Psoas muscle (tissue), 7 donors: ENCODE measurements at regions not wholly inside any gene's neighbourhood (a gene's known extent, or its start where the extent isn't known, plus 50 kb on each side); places are given as distances from the start of the nearest gene placed in this dataset.
"Not testable (repeated sequence)": the region's sequence is repeated elsewhere in the genome, so short reads cannot be mapped to it uniquely, and the experiment has no call there.

ENCODE experiments used
- ATAC-seq, 4 donors: fragments of 200-7000 bp; cut with Tn5 transposase; one replicate each; pipeline ENCODE4 v1.9.1; 2020; ENCODE audit warnings: moderate library complexity in 3 of 4, mild to moderate bottlenecking in 2 of 4
- DNase-seq, 2 donors: peaks; one replicate each; pipeline ENCODE4 v3.0.0-alpha.2; 2020
- H3K27ac ChIP-seq: fragments of 200-600 bp; one replicate; pipeline ENCODE4 v1.8.0; 2022
- H3K27me3 ChIP-seq, 3 donors: fragments of 200-600 bp in 1 of 3; one replicate each; pipeline versions ENCODE4 v1.6.1 to v1.8.0; 2013 to 2022; ENCODE audit warnings: low read length in 2 of 3, mild to moderate bottlenecking in 2 of 3, moderate library complexity in 1 of 3; ENCODE audit not compliant: insufficient read depth in 3 of 3
- H3K36me3 ChIP-seq, 2 donors: fragments of 200-600 bp in 1 of 2; one replicate each; pipeline versions ENCODE4 v1.6.1 to v1.8.0; 2013 to 2022; ENCODE audit warnings: low read depth in 1 of 2, mild to moderate bottlenecking in 1 of 2, moderate library complexity in 1 of 2; ENCODE audit not compliant: insufficient read depth in 1 of 2
- H3K4me1 ChIP-seq: fragments of 200-600 bp; one replicate; pipeline ENCODE4 v1.8.0; 2022
- H3K4me3 ChIP-seq: fragments of 200-600 bp; one replicate; pipeline ENCODE4 v1.8.0; 2022; ENCODE audit warnings: mild to moderate bottlenecking
- H3K9me3 ChIP-seq: fragments of 200-600 bp; one replicate; pipeline ENCODE4 v1.8.0; 2022
- WGBS, 3 donors: extraction: QIAGEN DNeasy Blood & Tissue Kit; methylation state at CpG; one replicate each; pipeline versions ENCODE4 v1.1.6 to v1.1.7; 2013; 5-methylcytosine and 5-hydroxymethylcytosine counted together
- intact Hi-C, 2 donors: fragments of 100-400 bp; cut with DNase I; formaldehyde crosslinking; loops; one replicate each; pipeline versions ENCODE4 v1.11.0 to v1.14.2; 2022
- TF ChIP-seq, protein P1 (sequence below): fragments of 200-600 bp; IDR thresholded peaks from one replicate; pipeline ENCODE4 v1.8.0; 2022; ENCODE audit warnings: antibody characterized with exemption
- donor health status: healthy with polysubstance abuse.
- donor health status: DM: no; HTN: no; CAD: no; lungs with moderate emphysema.
- donor health status: Bipolar disorder and iron deficiency.
- donor health status: healthy.
- donor health status: DM: yes; HTN: yes; CAD: no.
- donor health status: DM: no; HTN: no; CAD: no.
- donor health status: DM: yes; HTN: yes; CAD: no.

DNA sequence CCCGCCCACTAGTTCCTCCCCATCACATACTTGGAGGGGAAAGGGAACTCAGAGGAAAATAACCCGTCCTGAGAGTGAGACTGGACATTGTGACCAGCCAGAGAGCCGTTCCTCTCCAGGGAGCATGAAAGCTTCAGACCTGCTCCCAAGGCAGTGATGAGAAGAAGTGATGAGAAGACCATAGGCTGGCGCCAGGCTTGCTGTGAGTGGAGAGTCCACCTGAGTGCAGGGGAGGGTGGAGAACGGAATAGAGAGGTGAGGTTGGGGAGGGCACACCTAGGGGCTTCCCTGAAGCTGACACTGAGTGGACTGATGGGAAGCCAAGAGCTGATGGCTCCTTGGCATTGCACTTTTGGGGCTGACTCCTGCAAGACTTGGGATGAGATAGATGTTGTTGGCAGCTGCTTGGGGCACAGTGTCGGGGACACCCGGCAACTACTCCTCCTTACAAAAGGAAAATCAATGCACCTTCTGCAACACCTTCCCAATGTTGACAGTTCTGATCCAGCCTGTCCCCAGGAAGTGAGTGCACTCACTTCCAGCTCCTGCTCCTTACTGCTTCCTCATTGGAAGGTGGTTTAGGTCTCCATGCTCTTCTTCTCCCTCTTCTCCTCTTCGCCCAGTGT lies 79.4 kb downstream of the EMX2 start:
- ATAC-seq (no peak), DNase-seq (no peak)
- H3K9me3 ChIP-seq = no peaks in the 10 kb centered on the region
- no peaks in the 10 kb centered on the region for H3K4me1 ChIP-seq
- no peak overlapping the region for H3K27ac ChIP-seq
- 67 to 73% (median 70%) methylated on average over 8 of the region's 8 CpGs for WGBS, 3 donors
- TF ChIP-seq, protein P1, sequence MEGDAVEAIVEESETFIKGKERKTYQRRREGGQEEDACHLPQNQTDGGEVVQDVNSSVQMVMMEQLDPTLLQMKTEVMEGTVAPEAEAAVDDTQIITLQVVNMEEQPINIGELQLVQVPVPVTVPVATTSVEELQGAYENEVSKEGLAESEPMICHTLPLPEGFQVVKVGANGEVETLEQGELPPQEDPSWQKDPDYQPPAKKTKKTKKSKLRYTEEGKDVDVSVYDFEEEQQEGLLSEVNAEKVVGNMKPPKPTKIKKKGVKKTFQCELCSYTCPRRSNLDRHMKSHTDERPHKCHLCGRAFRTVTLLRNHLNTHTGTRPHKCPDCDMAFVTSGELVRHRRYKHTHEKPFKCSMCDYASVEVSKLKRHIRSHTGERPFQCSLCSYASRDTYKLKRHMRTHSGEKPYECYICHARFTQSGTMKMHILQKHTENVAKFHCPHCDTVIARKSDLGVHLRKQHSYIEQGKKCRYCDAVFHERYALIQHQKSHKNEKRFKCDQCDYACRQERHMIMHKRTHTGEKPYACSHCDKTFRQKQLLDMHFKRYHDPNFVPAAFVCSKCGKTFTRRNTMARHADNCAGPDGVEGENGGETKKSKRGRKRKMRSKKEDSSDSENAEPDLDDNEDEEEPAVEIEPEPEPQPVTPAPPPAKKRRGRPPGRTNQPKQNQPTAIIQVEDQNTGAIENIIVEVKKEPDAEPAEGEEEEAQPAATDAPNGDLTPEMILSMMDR = no peak
- intact Hi-C loops = no loop called here
- no peak overlapping the region for H3K4me3 ChIP-seq
- no peaks in the 10 kb centered on the region for H3K36me3 ChIP-seq
- H3K27me3 ChIP-seq = peaks cover 0 to 15% (median 0%) of the 10 kb centered on the region in 3 donors

DNA sequence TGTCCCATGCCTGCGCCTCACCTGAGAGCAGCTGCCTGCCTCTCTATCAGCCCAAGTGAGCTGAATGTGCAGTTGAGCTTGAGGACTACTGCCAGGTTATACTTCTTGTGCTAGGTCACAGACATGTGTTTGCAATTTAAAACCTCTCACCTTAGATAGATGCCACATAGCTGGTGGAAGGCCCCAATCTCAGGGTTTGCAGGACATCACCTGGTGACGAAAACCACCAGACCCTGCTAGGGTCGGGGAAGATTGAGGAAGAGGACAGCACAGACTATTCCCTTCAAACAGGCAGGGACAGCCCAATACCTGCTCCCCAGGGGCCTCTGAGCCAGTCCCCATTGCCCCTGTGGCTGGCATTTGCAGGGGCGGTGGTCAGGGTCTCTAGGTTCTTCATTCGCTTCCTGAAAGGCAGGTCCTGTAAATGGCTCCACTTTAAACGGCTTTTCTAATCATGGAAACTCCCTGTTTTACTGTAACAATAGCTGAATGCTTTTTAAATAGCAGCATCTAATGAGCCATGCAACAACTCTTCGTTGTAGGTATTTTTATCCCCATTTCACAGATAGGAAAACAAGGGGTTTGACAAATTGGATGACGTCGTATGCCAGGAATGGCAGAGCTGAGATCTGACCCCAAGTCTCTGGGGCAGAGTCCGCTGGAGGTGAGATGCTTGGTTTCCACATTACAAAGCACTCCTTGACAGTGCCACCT lies 80.1 kb downstream of the EMX2 start:
- Histone ChIP-seq H3K36me3 (no peaks in the 10 kb centered on the region), H3K27me3 (peaks cover 0 to 15% (median 0%) of the 10 kb centered on the region in 3 donors), H3K4me1 (no peaks in the 10 kb centered on the region), H3K4me3 (no peak overlapping the region), H3K9me3 (no peaks in the 10 kb centered on the region), H3K27ac (no peak overlapping the region)
- WGBS, 3 donors = 78 to 79% (median 78%) methylated on average over 10 of the region's 10 CpGs
- intact Hi-C loops = no loop called here
- DNase-seq (no peak), ATAC-seq (no peak)
- TF ChIP-seq, protein P1 = no peak

DNA sequence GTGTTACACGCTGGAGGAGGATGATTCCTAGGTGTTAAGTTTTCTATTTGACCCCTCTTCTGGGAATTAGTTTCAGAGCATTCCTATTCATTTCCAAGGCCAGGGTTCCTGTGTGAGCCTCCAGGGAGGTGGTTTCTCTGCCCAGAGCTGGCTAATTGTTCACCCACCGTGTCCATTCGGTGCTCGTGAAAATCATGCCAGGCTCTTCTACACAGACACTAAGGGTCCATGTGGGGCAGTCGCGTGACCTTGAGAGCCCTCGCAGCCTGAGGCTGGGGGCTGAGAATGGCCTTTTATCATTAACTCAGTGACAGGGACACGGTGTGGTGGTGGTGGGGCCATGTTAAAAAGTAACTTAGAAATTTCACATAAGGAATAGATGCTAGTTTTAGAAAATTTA lies 83.7 kb downstream of the EMX2 start:
- H3K4me3 ChIP-seq = no peak overlapping the region
- intact Hi-C loops = no loop called here
- no peaks in the 10 kb centered on the region for H3K9me3 ChIP-seq
- no peak overlapping the region for H3K27ac ChIP-seq
- no peaks in the 10 kb centered on the region for H3K4me1 ChIP-seq
- H3K27me3 ChIP-seq = peaks cover 0 to 5% (median 0%) of the 10 kb centered on the region in 3 donors
- 77 to 79% (median 77%) methylated on average over 8 of the region's 8 CpGs for WGBS, 3 donors
- no peak for ATAC-seq
- DNase-seq = no peak
- TF ChIP-seq, protein P1 = no peak
- H3K36me3 ChIP-seq = no peaks in the 10 kb centered on the region

DNA sequence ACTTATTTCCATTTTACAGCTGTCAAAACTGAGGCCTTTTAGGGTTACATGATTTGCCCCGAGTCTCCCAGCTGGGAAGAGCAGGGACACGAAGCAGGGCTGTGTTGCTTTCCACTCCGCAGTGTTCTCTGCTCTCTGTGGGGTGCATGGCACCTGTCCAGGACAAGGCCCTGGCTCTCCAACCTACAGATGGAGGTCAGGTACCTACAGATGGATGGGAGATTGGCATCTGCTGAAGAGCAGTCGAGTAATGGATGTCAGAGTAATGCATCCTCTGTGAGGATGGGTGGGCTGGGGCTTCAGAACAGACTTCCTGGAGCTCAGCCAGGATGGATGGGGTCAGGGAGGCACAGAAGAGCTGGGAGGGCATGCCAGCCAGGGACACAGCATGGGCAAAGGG lies 85.0 kb downstream of the EMX2 start:
- H3K27me3 ChIP-seq = peaks cover 0 to under 1% (median 0%) of the 10 kb centered on the region in 3 donors
- no peaks in the 10 kb centered on the region for H3K4me1 ChIP-seq
- no peaks in the 10 kb centered on the region for H3K36me3 ChIP-seq
- no peak overlapping the region for H3K27ac ChIP-seq
- no peaks in the 10 kb centered on the region for H3K9me3 ChIP-seq
- intact Hi-C loops = no loop called here
- ATAC-seq (no peak), DNase-seq (no peak)
- TF ChIP-seq, protein P1 = no peak
- H3K4me3 ChIP-seq = no peak overlapping the region
- WGBS, 3 donors = 78 to 81% (median 79%) methylated on average over 4 of the region's 4 CpGs

DNA sequence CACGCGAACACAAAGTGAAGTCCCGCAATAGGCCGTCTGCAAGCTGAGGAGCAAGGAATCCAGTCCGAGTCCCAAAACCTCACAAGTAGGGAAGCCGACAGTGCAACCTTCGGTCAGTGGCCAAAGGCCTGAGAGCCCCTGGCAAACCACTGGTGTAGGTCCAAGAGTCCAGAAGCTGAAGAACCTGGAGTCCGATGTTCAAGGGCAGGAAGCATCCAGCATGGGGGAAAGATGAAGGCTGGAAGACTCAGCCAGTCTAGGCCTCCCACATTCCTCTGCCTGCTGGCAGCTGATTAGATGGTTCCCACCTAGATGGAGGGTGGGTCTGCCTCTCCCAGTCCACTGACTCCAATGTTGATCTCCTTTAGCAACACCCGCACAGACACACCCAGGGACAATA lies 87.2 kb downstream of the EMX2 start:
- H3K27me3 ChIP-seq, H3K9me3 ChIP-seq, ATAC-seq, H3K36me3 ChIP-seq, H3K4me3 ChIP-seq, intact Hi-C loops, H3K4me1 ChIP-seq, H3K27ac ChIP-seq, DNase-seq: not testable (repeated sequence)
- WGBS, 3 donors = 93 to 97% (median 94%) methylated on average over 9 of the region's 9 CpGs
